GM21381 (cell line): ENCODE measurements at regions not wholly inside any gene's neighbourhood (a gene's known extent, or its start where the extent isn't known, plus 50 kb on each side); places are given as distances from the start of the nearest gene placed in this dataset.

Source experiments
- ATAC-seq: cut with Tn5 transposase; IDR thresholded peaks from one replicate; pipeline ENCODE4 v1.9.1; 2021; ENCODE audit warnings: mild to moderate bottlenecking, moderate library complexity; ENCODE audit not compliant: unreplicated experiment

GRCh38 chr14:66383257-66383656, 102.9 kb upstream of the CCDC196 start:
- no peak for ATAC-seq

GRCh38 chr14:66383771-66384170, 102.4 kb upstream of the CCDC196 start:
- ATAC-seq, result no peak

- no peak for ATAC-seq
These were observed 97.7 kb upstream of the CCDC196 start for GRCh38 chr14:66388516-66388915.

- no peak for ATAC-seq
These were observed 96.7 kb upstream of the CCDC196 start for GRCh38 chr14:66389481-66389880.

- no peak for ATAC-seq
These were observed 90.9 kb upstream of the CCDC196 start for GRCh38 chr14:66395300-66395699.

GRCh38 chr14:66396164-66396563, 90.0 kb upstream of the CCDC196 start:
- ATAC-seq, result no peak

- ATAC-seq, result no peak
These were observed 87.7 kb upstream of the CCDC196 start for GRCh38 chr14:66398437-66398836.

GRCh38 chr14:66401449-66402095, 84.6 kb upstream of the CCDC196 start:
- ATAC-seq, result no peak

GRCh38 chr14:66403183-66403582, 83.0 kb upstream of the CCDC196 start:
- no peak for ATAC-seq

- ATAC-seq, result no peak
These were observed 82.1 kb upstream of the CCDC196 start for GRCh38 chr14:66404051-66404545.

- no peak for ATAC-seq
These were observed 81.0 kb upstream of the CCDC196 start for GRCh38 chr14:66405158-66405557.

- ATAC-seq, result no peak
These were observed 72.3 kb upstream of the CCDC196 start for GRCh38 chr14:66413901-66414300.

- ATAC-seq, result no peak
These were observed 71.7 kb upstream of the CCDC196 start for GRCh38 chr14:66414511-66414910.

- no peak for ATAC-seq
These were observed 65.7 kb upstream of the CCDC196 start for GRCh38 chr14:66420251-66421006.

GRCh38 chr14:66421990-66422946, 63.9 kb upstream of the CCDC196 start:
- no peak for ATAC-seq

GRCh38 chr14:66425402-66425801, 60.8 kb upstream of the CCDC196 start:
- no peak for ATAC-seq

GRCh38 chr14:66426451-66426850, 59.7 kb upstream of the CCDC196 start:
- ATAC-seq, result no peak

- ATAC-seq, result no peak
These were observed 53.8 kb upstream of the CCDC196 start for GRCh38 chr14:66432334-66432733.

- ATAC-seq, result no peak
These were observed 51.7 kb upstream of the CCDC196 start for GRCh38 chr14:66434464-66434863.

GRCh38 chr14:66435683-66436082, 50.5 kb upstream of the CCDC196 start:
- ATAC-seq, result no peak
